Psoas muscle (tissue), 7 donors: ENCODE measurements at regions not wholly inside any gene's neighbourhood (a gene's known extent, or its start where the extent isn't known, plus 50 kb on each side); places are given as distances from the start of the nearest gene placed in this dataset.

Source experiments
- ATAC-seq, 4 donors: fragments of 200-7000 bp; cut with Tn5 transposase; one replicate each; pipeline ENCODE4 v1.9.1; 2020; ENCODE audit warnings: moderate library complexity in 3 of 4, mild to moderate bottlenecking in 2 of 4
- DNase-seq, 2 donors: peaks; one replicate each; pipeline ENCODE4 v3.0.0-alpha.2; 2020
- H3K27ac ChIP-seq: fragments of 200-600 bp; one replicate; pipeline ENCODE4 v1.8.0; 2022
- H3K27me3 ChIP-seq, 3 donors: fragments of 200-600 bp in 1 of 3; one replicate each; pipeline versions ENCODE4 v1.6.1 to v1.8.0; 2013 to 2022; ENCODE audit warnings: low read length in 2 of 3, mild to moderate bottlenecking in 2 of 3, moderate library complexity in 1 of 3; ENCODE audit not compliant: insufficient read depth in 3 of 3
- H3K36me3 ChIP-seq, 2 donors: fragments of 200-600 bp in 1 of 2; one replicate each; pipeline versions ENCODE4 v1.6.1 to v1.8.0; 2013 to 2022; ENCODE audit warnings: low read depth in 1 of 2, mild to moderate bottlenecking in 1 of 2, moderate library complexity in 1 of 2; ENCODE audit not compliant: insufficient read depth in 1 of 2
- H3K4me1 ChIP-seq: fragments of 200-600 bp; one replicate; pipeline ENCODE4 v1.8.0; 2022
- H3K4me3 ChIP-seq: fragments of 200-600 bp; one replicate; pipeline ENCODE4 v1.8.0; 2022; ENCODE audit warnings: mild to moderate bottlenecking
- H3K9me3 ChIP-seq: fragments of 200-600 bp; one replicate; pipeline ENCODE4 v1.8.0; 2022
- CTCF ChIP-seq: fragments of 200-600 bp; IDR thresholded peaks from one replicate; pipeline ENCODE4 v1.8.0; 2022; ENCODE audit warnings: antibody characterized with exemption
- WGBS, 3 donors: extraction: QIAGEN DNeasy Blood & Tissue Kit; methylation state at CpG; one replicate each; pipeline versions ENCODE4 v1.1.6 to v1.1.7; 2013; 5-methylcytosine and 5-hydroxymethylcytosine counted together
- intact Hi-C, 2 donors: fragments of 100-400 bp; cut with DNase I; formaldehyde crosslinking; loops; one replicate each; pipeline versions ENCODE4 v1.11.0 to v1.14.2; 2022
- donor health status: healthy with polysubstance abuse.
- donor health status: DM: no; HTN: no; CAD: no; lungs with moderate emphysema.
- donor health status: Bipolar disorder and iron deficiency.
- donor health status: healthy.
- donor health status: DM: yes; HTN: yes; CAD: no.
- donor health status: DM: no; HTN: no; CAD: no.
- donor health status: DM: yes; HTN: yes; CAD: no.

GRCh38 chr16:86255966-86256365 is 254.4 kb upstream of the FOXF1 start:
- Histone ChIP-seq H3K9me3 (no peaks in the 10 kb centered on the region), H3K4me3 (no peak overlapping the region), H3K27ac (no peak overlapping the region), H3K36me3 (no peaks in the 10 kb centered on the region), H3K27me3 (peaks cover 0 to 3% (median 0%) of the 10 kb centered on the region in 3 donors), H3K4me1 (no peaks in the 10 kb centered on the region)
- DNase-seq = no peak
- ATAC-seq = no peak
- intact Hi-C loops = no loop called here
- TF ChIP-seq CTCF = no peak

- no peaks in the 10 kb centered on the region for H3K4me1 ChIP-seq
- H3K9me3 ChIP-seq = no peaks in the 10 kb centered on the region
- DNase-seq (no peak), ATAC-seq (no peak)
- intact Hi-C loops = no loop called here
- 75 to 86% (median 78%) methylated on average over 3 of the region's 3 CpGs for WGBS, 3 donors
- H3K27ac ChIP-seq = no peak overlapping the region
- H3K4me3 ChIP-seq = no peak overlapping the region
- TF ChIP-seq CTCF = no peak
- no peaks in the 10 kb centered on the region for H3K36me3 ChIP-seq
- peaks cover 0 to 5% (median 3%) of the 10 kb centered on the region in 3 donors for H3K27me3 ChIP-seq
These were observed 253.3 kb upstream of the FOXF1 start for GRCh38 chr16:86256995-86257394.

- no peaks in the 10 kb centered on the region for H3K4me1 ChIP-seq
- DNase-seq (no peak), ATAC-seq (no peak)
- WGBS, 3 donors = 69 to 82% (median 75%) methylated on average over 5 of the region's 5 CpGs
- TF ChIP-seq CTCF = no peak
- H3K4me3 ChIP-seq = no peak overlapping the region
- no peak overlapping the region for H3K27ac ChIP-seq
- H3K36me3 ChIP-seq = no peaks in the 10 kb centered on the region
- intact Hi-C loops = no loop called here
- H3K27me3 ChIP-seq = peaks cover 0 to 5% (median 3%) of the 10 kb centered on the region in 3 donors
- H3K9me3 ChIP-seq = no peaks in the 10 kb centered on the region
These were observed 252.8 kb upstream of the FOXF1 start for GRCh38 chr16:86257546-86257945.

GRCh38 chr16:86258713-86259112 is 251.6 kb upstream of the FOXF1 start:
- H3K4me3 ChIP-seq = no peak overlapping the region
- DNase-seq = no peak
- intact Hi-C loops = no loop called here
- WGBS, 3 donors = 67 to 76% (median 72%) methylated on average over 3 of the region's 3 CpGs
- no peaks in the 10 kb centered on the region for H3K4me1 ChIP-seq
- ATAC-seq = no peak
- H3K27me3 ChIP-seq = peaks cover 0 to 5% (median 3%) of the 10 kb centered on the region in 3 donors
- no peak overlapping the region for H3K27ac ChIP-seq
- no peaks in the 10 kb centered on the region for H3K9me3 ChIP-seq
- no peaks in the 10 kb centered on the region for H3K36me3 ChIP-seq
- TF ChIP-seq CTCF = no peak

- intact Hi-C loops = no loop called here
- H3K27ac ChIP-seq = no peak overlapping the region
- WGBS, 3 donors = 69 to 77% (median 75%) methylated on average over 4 of the region's 4 CpGs
- no peaks in the 10 kb centered on the region for H3K4me1 ChIP-seq
- DNase-seq = no peak
- TF ChIP-seq CTCF = no peak
- H3K4me3 ChIP-seq = no peak overlapping the region
- no peak for ATAC-seq
- H3K27me3 ChIP-seq = peaks cover 0 to 5% (median 3%) of the 10 kb centered on the region in 3 donors
- no peaks in the 10 kb centered on the region for H3K9me3 ChIP-seq
- H3K36me3 ChIP-seq = no peaks in the 10 kb centered on the region
These were observed 250.8 kb upstream of the FOXF1 start for GRCh38 chr16:86259499-86259898.
